ENCODE measurements at regions not wholly inside any gene's neighbourhood (a gene's known extent, or its start where the extent isn't known, plus 50 kb on each side); places are given as distances from the start of the nearest gene placed in this dataset.

DNA sequence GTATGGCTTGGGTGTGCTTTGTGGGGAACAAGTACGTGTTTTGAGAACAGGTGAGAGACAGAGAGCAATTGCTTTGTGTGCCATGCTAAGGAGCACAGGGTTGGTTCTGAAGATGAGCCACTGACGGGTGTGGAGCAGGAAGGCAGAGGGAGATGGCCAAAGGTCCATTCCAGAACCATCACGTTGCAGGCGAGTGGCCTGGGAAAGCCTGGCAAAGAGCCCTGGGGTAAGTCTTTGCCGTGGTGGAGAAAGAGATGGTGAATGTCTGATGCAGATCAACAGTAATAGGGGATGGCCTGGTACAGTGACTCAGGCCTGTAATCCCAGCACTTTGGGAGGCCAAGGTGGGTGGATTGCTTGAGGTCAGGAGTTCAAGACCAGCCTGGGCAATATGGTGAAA lies 93.5 kb upstream of the ZNF521 start:
- TF ChIP-seq, protein P1, sequence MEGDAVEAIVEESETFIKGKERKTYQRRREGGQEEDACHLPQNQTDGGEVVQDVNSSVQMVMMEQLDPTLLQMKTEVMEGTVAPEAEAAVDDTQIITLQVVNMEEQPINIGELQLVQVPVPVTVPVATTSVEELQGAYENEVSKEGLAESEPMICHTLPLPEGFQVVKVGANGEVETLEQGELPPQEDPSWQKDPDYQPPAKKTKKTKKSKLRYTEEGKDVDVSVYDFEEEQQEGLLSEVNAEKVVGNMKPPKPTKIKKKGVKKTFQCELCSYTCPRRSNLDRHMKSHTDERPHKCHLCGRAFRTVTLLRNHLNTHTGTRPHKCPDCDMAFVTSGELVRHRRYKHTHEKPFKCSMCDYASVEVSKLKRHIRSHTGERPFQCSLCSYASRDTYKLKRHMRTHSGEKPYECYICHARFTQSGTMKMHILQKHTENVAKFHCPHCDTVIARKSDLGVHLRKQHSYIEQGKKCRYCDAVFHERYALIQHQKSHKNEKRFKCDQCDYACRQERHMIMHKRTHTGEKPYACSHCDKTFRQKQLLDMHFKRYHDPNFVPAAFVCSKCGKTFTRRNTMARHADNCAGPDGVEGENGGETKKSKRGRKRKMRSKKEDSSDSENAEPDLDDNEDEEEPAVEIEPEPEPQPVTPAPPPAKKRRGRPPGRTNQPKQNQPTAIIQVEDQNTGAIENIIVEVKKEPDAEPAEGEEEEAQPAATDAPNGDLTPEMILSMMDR (conservative IDR thresholded peaks at IDR 0.05; ENCODE audit: low read depth in 2 of 2), result no peak
- TF ChIP-seq POLR2AphosphoS5 (IDR thresholded peaks at IDR 0.05; ENCODE audit: low read depth) (no peak), EZH2 (IDR thresholded peaks at IDR 0.05; ENCODE audit: low read depth, unreplicated experiment) (no peak), EZH2phosphoT487 (IDR thresholded peaks at IDR 0.05; ENCODE audit: unreplicated experiment) (no peak), CREB1 (CRISPR knock-in tag; IDR thresholded peaks at IDR 0.05; ENCODE audit: low read depth) (no peak)
- TF ChIP-seq, protein P2, sequence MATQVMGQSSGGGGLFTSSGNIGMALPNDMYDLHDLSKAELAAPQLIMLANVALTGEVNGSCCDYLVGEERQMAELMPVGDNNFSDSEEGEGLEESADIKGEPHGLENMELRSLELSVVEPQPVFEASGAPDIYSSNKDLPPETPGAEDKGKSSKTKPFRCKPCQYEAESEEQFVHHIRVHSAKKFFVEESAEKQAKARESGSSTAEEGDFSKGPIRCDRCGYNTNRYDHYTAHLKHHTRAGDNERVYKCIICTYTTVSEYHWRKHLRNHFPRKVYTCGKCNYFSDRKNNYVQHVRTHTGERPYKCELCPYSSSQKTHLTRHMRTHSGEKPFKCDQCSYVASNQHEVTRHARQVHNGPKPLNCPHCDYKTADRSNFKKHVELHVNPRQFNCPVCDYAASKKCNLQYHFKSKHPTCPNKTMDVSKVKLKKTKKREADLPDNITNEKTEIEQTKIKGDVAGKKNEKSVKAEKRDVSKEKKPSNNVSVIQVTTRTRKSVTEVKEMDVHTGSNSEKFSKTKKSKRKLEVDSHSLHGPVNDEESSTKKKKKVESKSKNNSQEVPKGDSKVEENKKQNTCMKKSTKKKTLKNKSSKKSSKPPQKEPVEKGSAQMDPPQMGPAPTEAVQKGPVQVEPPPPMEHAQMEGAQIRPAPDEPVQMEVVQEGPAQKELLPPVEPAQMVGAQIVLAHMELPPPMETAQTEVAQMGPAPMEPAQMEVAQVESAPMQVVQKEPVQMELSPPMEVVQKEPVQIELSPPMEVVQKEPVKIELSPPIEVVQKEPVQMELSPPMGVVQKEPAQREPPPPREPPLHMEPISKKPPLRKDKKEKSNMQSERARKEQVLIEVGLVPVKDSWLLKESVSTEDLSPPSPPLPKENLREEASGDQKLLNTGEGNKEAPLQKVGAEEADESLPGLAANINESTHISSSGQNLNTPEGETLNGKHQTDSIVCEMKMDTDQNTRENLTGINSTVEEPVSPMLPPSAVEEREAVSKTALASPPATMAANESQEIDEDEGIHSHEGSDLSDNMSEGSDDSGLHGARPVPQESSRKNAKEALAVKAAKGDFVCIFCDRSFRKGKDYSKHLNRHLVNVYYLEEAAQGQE (IDR thresholded peaks at IDR 0.05; ENCODE audit: unreplicated experiment), result no peak
- TF ChIP-seq, protein P3, sequence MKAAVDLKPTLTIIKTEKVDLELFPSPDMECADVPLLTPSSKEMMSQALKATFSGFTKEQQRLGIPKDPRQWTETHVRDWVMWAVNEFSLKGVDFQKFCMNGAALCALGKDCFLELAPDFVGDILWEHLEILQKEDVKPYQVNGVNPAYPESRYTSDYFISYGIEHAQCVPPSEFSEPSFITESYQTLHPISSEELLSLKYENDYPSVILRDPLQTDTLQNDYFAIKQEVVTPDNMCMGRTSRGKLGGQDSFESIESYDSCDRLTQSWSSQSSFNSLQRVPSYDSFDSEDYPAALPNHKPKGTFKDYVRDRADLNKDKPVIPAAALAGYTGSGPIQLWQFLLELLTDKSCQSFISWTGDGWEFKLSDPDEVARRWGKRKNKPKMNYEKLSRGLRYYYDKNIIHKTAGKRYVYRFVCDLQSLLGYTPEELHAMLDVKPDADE (IDR thresholded peaks at IDR 0.05), result no peak

Data from GM23338 (cell line).